ENCODE measurements at regions not wholly inside any gene's neighbourhood (a gene's known extent, or its start where the extent isn't known, plus 50 kb on each side); places are given as distances from the start of the nearest gene placed in this dataset.

DNA sequence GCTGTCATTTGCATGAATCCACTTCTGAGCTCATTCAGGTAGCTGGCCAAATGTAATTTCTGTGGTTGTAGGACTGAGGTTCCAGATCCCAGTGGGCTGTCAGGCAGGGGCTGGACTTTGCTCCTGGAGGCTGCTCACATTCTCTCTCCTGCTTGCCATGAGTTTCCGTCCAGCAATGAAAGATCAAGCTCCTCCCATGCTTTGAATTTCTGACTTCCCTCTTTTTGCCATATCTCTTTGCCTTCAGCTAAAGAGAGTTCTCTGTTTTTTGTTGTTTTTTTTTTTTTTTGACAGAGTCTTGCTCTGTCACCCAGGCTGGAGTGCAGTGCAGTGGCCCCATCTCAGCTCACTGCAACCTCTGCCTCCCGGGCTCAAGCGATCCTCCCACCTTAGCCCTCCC, 76.9 kb downstream of the ING1 start:
- TF ChIP-seq FOXJ2 (tag; IDR thresholded peaks at IDR 0.05), result no peak
- TF ChIP-seq ZNF436 (CRISPR knock-in tag; IDR thresholded peaks at IDR 0.05), result no peak
- TF ChIP-seq TAF1 (IDR thresholded peaks at IDR 0.05; ENCODE audit: control insufficient read depth, extremely low read depth, insufficient read depth, low read length, severe bottlenecking), result no peak
- TF ChIP-seq HDAC3 (IDR thresholded peaks at IDR 0.05; ENCODE audit: borderline replicate concordance, partially characterized antibody), result no peak
- no peak for TF ChIP-seq ZEB2 (IDR thresholded peaks at IDR 0.05)
- no peak for TF ChIP-seq SREBF2 (CRISPR knock-in tag; IDR thresholded peaks at IDR 0.05)
- no peak for TF ChIP-seq XRCC3 (IDR thresholded peaks at IDR 0.05)
- TF ChIP-seq, protein P1, sequence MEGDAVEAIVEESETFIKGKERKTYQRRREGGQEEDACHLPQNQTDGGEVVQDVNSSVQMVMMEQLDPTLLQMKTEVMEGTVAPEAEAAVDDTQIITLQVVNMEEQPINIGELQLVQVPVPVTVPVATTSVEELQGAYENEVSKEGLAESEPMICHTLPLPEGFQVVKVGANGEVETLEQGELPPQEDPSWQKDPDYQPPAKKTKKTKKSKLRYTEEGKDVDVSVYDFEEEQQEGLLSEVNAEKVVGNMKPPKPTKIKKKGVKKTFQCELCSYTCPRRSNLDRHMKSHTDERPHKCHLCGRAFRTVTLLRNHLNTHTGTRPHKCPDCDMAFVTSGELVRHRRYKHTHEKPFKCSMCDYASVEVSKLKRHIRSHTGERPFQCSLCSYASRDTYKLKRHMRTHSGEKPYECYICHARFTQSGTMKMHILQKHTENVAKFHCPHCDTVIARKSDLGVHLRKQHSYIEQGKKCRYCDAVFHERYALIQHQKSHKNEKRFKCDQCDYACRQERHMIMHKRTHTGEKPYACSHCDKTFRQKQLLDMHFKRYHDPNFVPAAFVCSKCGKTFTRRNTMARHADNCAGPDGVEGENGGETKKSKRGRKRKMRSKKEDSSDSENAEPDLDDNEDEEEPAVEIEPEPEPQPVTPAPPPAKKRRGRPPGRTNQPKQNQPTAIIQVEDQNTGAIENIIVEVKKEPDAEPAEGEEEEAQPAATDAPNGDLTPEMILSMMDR (IDR thresholded peaks at IDR 0.05 in 2 of 3, conservative IDR thresholded peaks at IDR 0.05 in 1 of 3; ENCODE audit: insufficient read depth in 2 of 3, low read depth in 1 of 3, low read length in 3 of 3), result no peak
